SU-DHL-6 (cell line): ENCODE measurements at regions not wholly inside any gene's neighbourhood (a gene's known extent, or its start where the extent isn't known, plus 50 kb on each side); places are given as distances from the start of the nearest gene placed in this dataset.

ENCODE experiments used
- H2AFZ ChIP-seq: fragments of 200-600 bp; sonication (generic); 2 replicates; pipeline ENCODE4 v1.6.1; 2014; ENCODE audit warnings: low read depth, mild to moderate bottlenecking, moderate library complexity, mixed read lengths, antibody characterized with exemption, low read length; ENCODE audit not compliant: severe bottlenecking
- H3F3A ChIP-seq: fragments of 200-600 bp; shearing (Covaris generic); 2 replicates; pipeline ENCODE4 v1.6.0; 2016; ENCODE audit warnings: antibody characterized with exemption, mild to moderate bottlenecking; ENCODE audit not compliant: insufficient read depth
- H3K27ac ChIP-seq: fragments of 200-600 bp; sonication (generic); 2 replicates; pipeline ENCODE4 v1.5.1; 2016; ENCODE audit warnings: low read depth, mild to moderate bottlenecking, low read length, moderate library complexity, mixed read lengths
- H3K27me3 ChIP-seq: fragments of 200-600 bp; sonication (generic), shearing (Covaris generic); 2 replicates; pipeline ENCODE4 v1.6.0; 2014; ENCODE audit warnings: mild to moderate bottlenecking, low read length
- H3K36me3 ChIP-seq: fragments of 200-600 bp; sonication (generic); 2 replicates; pipeline ENCODE4 v1.6.1; 2014; ENCODE audit warnings: mild to moderate bottlenecking, low read length, mixed read lengths
- H3K4me2 ChIP-seq: fragments of 300-600, 200-600 bp; shearing (Covaris generic), sonication (generic); 2 replicates; pipeline ENCODE4 v1.6.0; 2014; ENCODE audit warnings: low read length, low read depth, mild to moderate bottlenecking; ENCODE audit not compliant: poor library complexity, severe bottlenecking
- H3K4me3 ChIP-seq: fragments of 200-600 bp; sonication (generic); 2 replicates; pipeline ENCODE4 v1.5.1; 2014; ENCODE audit warnings: antibody characterized with exemption, low read length, mild to moderate bottlenecking, mixed read lengths; ENCODE audit not compliant: insufficient read depth, poor library complexity, severe bottlenecking
- H3K79me2 ChIP-seq: fragments of 200-600 bp; sonication (generic); 2 replicates; pipeline ENCODE4 v1.6.1; 2014; ENCODE audit warnings: mild to moderate bottlenecking, low read length, moderate library complexity; ENCODE audit not compliant: insufficient read depth
- H3K9ac ChIP-seq: fragments of 200-600 bp; sonication (generic); 2 replicates; pipeline ENCODE4 v1.7.0; 2014; ENCODE audit warnings: mild to moderate bottlenecking, low read length
- H3K9me2 ChIP-seq: fragments of 200-600 bp; sonication (generic); replicated peaks from 2 replicates; pipeline ENCODE4 v1.6.1; 2014; ENCODE audit warnings: low read length; ENCODE audit not compliant: insufficient read depth
- H3K9me3 ChIP-seq: fragments of 200-600 bp; sonication (generic); 2 replicates; pipeline ENCODE4 v1.6.1; 2014; ENCODE audit warnings: low read length, mixed read lengths; ENCODE audit not compliant: insufficient read depth
- H4K20me1 ChIP-seq: fragments of 200-600 bp; sonication (generic); 2 replicates; pipeline ENCODE4 v1.6.1; 2014; ENCODE audit warnings: low read depth, mild to moderate bottlenecking, antibody characterized with exemption, low read length, moderate library complexity, mixed read lengths
- CTCF ChIP-seq: fragments of 200-600 bp; sonication (generic); IDR thresholded peaks from one replicate; pipeline ENCODE4 v1.5.1; 2017; ENCODE audit warnings: antibody characterized with exemption, mild to moderate bottlenecking, low read length, moderate library complexity; ENCODE audit not compliant: insufficient read depth, poor library complexity, severe bottlenecking
- EZH2phosphoT487 ChIP-seq: fragments of 200-600 bp; sonication (generic), shearing (Covaris generic); conservative IDR thresholded peaks from 2 replicates; pipeline ENCODE4 v1.6.1; 2018; ENCODE audit warnings: mild to moderate bottlenecking, antibody characterized with exemption, low read length, moderate library complexity, mixed read lengths

- no peaks in the 10 kb centered on the region for H3K79me2 ChIP-seq
Observed at GRCh38 chr12:75827061-75827460, 204.5 kb downstream of the PHLDA1 start.

GRCh38 chr12:75825686-75826085 lies 205.9 kb downstream of the PHLDA1 start:
- Histone ChIP-seq H3K79me2 (no peaks in the 10 kb centered on the region), H3F3A (no peaks in the 10 kb centered on the region), H3K9me2 (no peaks in the 10 kb centered on the region), H3K9me3 (no peaks in the 10 kb centered on the region), H4K20me1 (no peaks in the 10 kb centered on the region), H3K4me3 (no peak overlapping the region), H3K27ac (no peak overlapping the region), H3K4me2 (no peak overlapping the region), H3K27me3 (no peaks in the 10 kb centered on the region), H3K9ac (no peak overlapping the region), H2AFZ (no peak overlapping the region), H3K36me3 (no peaks in the 10 kb centered on the region)
- TF ChIP-seq CTCF = no peak
- TF ChIP-seq EZH2phosphoT487 = no peak

More at GRCh38 chr12:75827061-75827460, 204.5 kb downstream of the PHLDA1 start:
- Histone ChIP-seq H4K20me1 (no peaks in the 10 kb centered on the region), H2AFZ (no peak overlapping the region), H3K27me3 (no peaks in the 10 kb centered on the region), H3K4me2 (no peak overlapping the region), H3K27ac (no peak overlapping the region), H3K9me3 (no peaks in the 10 kb centered on the region), H3K9me2 (no peaks in the 10 kb centered on the region), H3K4me3 (no peak overlapping the region), H3K9ac (no peak overlapping the region), H3F3A (no peaks in the 10 kb centered on the region), H3K36me3 (no peaks in the 10 kb centered on the region)
- no peak for TF ChIP-seq EZH2phosphoT487
- TF ChIP-seq CTCF = no peak

- H3K4me3 ChIP-seq = no peak overlapping the region
- no peaks in the 10 kb centered on the region for H3K36me3 ChIP-seq
- H3K9me3 ChIP-seq = no peaks in the 10 kb centered on the region
- H3K4me2 ChIP-seq = no peak overlapping the region
- H4K20me1 ChIP-seq = no peaks in the 10 kb centered on the region
- H3K9me2 ChIP-seq = no peaks in the 10 kb centered on the region
- no peak for TF ChIP-seq CTCF
- TF ChIP-seq EZH2phosphoT487 = no peak
- H2AFZ ChIP-seq = no peak overlapping the region
- no peak overlapping the region for H3K9ac ChIP-seq
- H3K79me2 ChIP-seq = no peaks in the 10 kb centered on the region
- no peak overlapping the region for H3K27ac ChIP-seq
- H3F3A ChIP-seq = no peaks in the 10 kb centered on the region
- H3K27me3 ChIP-seq = no peaks in the 10 kb centered on the region
Observed at GRCh38 chr12:75823475-75823874, 208.1 kb downstream of the PHLDA1 start.

- Histone ChIP-seq H2AFZ (no peak overlapping the region), H3K9me2 (no peaks in the 10 kb centered on the region), H3K36me3 (no peaks in the 10 kb centered on the region), H3K9ac (no peak overlapping the region), H3K4me3 (no peak overlapping the region), H3F3A (no peaks in the 10 kb centered on the region), H3K27ac (no peak overlapping the region), H3K79me2 (no peaks in the 10 kb centered on the region), H3K27me3 (no peaks in the 10 kb centered on the region), H3K9me3 (no peaks in the 10 kb centered on the region), H4K20me1 (no peaks in the 10 kb centered on the region), H3K4me2 (no peak overlapping the region)
- TF ChIP-seq CTCF (no peak), EZH2phosphoT487 (no peak)
Observed at GRCh38 chr12:75822416-75822815, 209.2 kb downstream of the PHLDA1 start.
